A673 (cell line): ENCODE measurements at regions not wholly inside any gene's neighbourhood (a gene's known extent, or its start where the extent isn't known, plus 50 kb on each side); places are given as distances from the start of the nearest gene placed in this dataset.

Experiments
- BruUV-seq: library from RNA; stranded (reverse); fragments of 400-500 nt; replicated peaks from 2 replicates; lab custom pipeline; 2021; lab: Mats Ljungman, UMichigan
- CTCF ChIA-PET: fragments of 300-600 bp; sonication (Branson Sonifier 250); formaldehyde crosslinking; loops from one replicate; lab custom pipeline; 2022; ENCODE audit warnings: antibody characterized with exemption; lab: Charles Lee
- POLR2A ChIA-PET: fragments of 300-600 bp; sonication (Branson Sonifier 250); formaldehyde crosslinking; loops from one replicate; lab custom pipeline; 2022; ENCODE audit warnings: antibody characterized with exemption; ENCODE audit not compliant: low non-redundant PET; lab: Charles Lee
- DNase-seq: peaks from one replicate; pipeline ENCODE4 v3.0.0-alpha.2; 2015; ENCODE audit warnings: low spot score
- H3K27ac ChIP-seq: fragments of 200-600 bp; sonication (generic); 2 replicates; pipeline ENCODE4 v1.5.1; 2016; ENCODE audit warnings: mixed run types, low read depth, mild to moderate bottlenecking, mixed read lengths, antibody characterized with exemption, low read length; ENCODE audit not compliant: poor library complexity, severe bottlenecking
- H3K27me3 ChIP-seq: fragments of 200-600 bp; sonication (generic); replicated peaks from 2 replicates; pipeline ENCODE4 v1.6.1; 2017; ENCODE audit warnings: mixed run types, low read depth, mild to moderate bottlenecking, mixed read lengths, antibody characterized with exemption, low read length; ENCODE audit not compliant: insufficient read depth, poor library complexity
- H3K36me3 ChIP-seq: fragments of 200-600 bp; sonication (generic); 2 replicates; pipeline ENCODE4 v1.6.1; 2016; ENCODE audit warnings: mixed run types, mild to moderate bottlenecking, mixed read lengths, antibody characterized with exemption, low read length; ENCODE audit not compliant: insufficient read depth, poor library complexity, severe bottlenecking
- H3K4me1 ChIP-seq: fragments of 200-600 bp; sonication (generic); 2 replicates; pipeline ENCODE4 v1.6.1; 2017; ENCODE audit warnings: mixed run types, mild to moderate bottlenecking, mixed read lengths, antibody characterized with exemption, low read length; ENCODE audit not compliant: insufficient read depth, poor library complexity, severe bottlenecking
- H3K4me3 ChIP-seq: fragments of 200-600 bp; sonication (generic); 2 replicates; pipeline ENCODE4 v1.5.1; 2016; ENCODE audit warnings: low read depth, mixed run types, mild to moderate bottlenecking, mixed read lengths, low read length; ENCODE audit not compliant: poor library complexity, severe bottlenecking
- H3K9me3 ChIP-seq: fragments of 200-600 bp; sonication (generic); 2 replicates; pipeline ENCODE4 v1.6.1; 2016; ENCODE audit warnings: mixed run types, low read depth, mild to moderate bottlenecking, mixed read lengths, antibody characterized with exemption, low read length; ENCODE audit not compliant: poor library complexity, severe bottlenecking
- EZH2 ChIP-seq: fragments of 200-600 bp; sonication (generic); IDR thresholded peaks from 2 replicates; pipeline ENCODE4 v1.6.1; 2017; ENCODE audit warnings: borderline replicate concordance, low read depth, mild to moderate bottlenecking, mixed read lengths, antibody characterized with exemption, low read length; ENCODE audit not compliant: poor library complexity, severe bottlenecking
- intact Hi-C: fragments of 100-400 bp; cut with micrococcal nuclease; formaldehyde crosslinking; loops from one replicate; pipeline ENCODE4 v1.10.0; 2022; ENCODE audit not compliant: unreplicated experiment
- TF ChIP-seq, protein P1 (sequence below): fragments of 300-800, 200-600 bp; sonication (generic); conservative IDR thresholded peaks from 2 replicates; pipeline ENCODE4 v1.5.1; 2017; ENCODE audit warnings: low read depth, mild to moderate bottlenecking, antibody characterized with exemption, low read length, moderate library complexity, mixed read lengths

DNA sequence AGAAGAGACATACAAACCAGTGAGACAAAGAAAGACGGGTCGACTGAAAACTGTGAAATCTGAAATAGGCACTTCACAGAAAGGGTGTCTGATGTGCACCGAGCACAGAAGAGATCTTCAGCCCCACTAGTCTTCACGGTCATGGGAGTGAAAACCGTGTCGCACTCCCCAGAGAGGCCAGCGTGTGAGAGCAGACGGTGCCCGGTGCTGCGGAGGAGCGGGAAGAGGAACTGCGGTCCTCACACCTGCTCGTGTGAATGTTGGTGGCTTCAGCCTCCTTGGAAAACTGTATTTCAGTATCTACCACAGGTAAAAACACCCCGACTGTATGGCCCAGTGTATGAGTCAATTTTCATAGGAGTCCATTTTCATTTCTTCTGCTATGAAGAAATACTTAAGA lies 382.9 kb downstream of the BRD1 start:
- Histone ChIP-seq H3K4me3 (no peak overlapping the region), H3K27ac (no peak overlapping the region), H3K36me3 (no peaks in the 10 kb centered on the region), H3K4me1 (peaks cover 14% of the 10 kb centered on the region), H3K27me3 (no peaks in the 10 kb centered on the region), H3K9me3 (no peaks in the 10 kb centered on the region)
- intact Hi-C loops: no loop called here
- ChIA-PET CTCF (no interaction called here), POLR2A (no interaction called here)
- no TSS peak for BruUV-seq
- DNase-seq: no peak
- no peak for TF ChIP-seq EZH2
- TF ChIP-seq, protein P1, sequence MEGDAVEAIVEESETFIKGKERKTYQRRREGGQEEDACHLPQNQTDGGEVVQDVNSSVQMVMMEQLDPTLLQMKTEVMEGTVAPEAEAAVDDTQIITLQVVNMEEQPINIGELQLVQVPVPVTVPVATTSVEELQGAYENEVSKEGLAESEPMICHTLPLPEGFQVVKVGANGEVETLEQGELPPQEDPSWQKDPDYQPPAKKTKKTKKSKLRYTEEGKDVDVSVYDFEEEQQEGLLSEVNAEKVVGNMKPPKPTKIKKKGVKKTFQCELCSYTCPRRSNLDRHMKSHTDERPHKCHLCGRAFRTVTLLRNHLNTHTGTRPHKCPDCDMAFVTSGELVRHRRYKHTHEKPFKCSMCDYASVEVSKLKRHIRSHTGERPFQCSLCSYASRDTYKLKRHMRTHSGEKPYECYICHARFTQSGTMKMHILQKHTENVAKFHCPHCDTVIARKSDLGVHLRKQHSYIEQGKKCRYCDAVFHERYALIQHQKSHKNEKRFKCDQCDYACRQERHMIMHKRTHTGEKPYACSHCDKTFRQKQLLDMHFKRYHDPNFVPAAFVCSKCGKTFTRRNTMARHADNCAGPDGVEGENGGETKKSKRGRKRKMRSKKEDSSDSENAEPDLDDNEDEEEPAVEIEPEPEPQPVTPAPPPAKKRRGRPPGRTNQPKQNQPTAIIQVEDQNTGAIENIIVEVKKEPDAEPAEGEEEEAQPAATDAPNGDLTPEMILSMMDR: no peak

DNA sequence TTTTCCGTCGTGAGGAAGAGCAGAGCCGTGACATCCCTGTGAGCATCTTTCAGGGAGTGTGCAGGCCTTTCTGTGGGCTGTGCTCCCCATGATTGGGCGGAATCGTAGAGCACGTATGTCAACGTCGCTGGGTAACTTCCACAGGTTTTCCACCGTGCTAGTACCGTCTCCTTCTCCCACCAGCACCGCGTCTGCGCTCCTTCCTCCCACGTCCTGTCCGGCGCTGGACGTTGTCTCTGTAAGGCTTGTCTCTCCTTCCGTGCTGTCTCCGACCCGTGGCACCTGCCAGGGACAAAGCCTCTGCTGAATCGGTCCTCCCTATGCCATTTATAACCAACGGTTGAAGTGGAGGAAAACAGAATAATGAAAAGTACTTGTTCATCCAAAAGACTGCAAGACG lies 386.7 kb downstream of the BRD1 start:
- Histone ChIP-seq H3K9me3 (no peaks in the 10 kb centered on the region), H3K36me3 (no peaks in the 10 kb centered on the region), H3K27ac (no peak overlapping the region), H3K4me3 (no peak overlapping the region), H3K4me1 (no peaks in the 10 kb centered on the region), H3K27me3 (no peaks in the 10 kb centered on the region)
- DNase-seq: no peak
- POLR2A ChIA-PET: no interaction called here
- BruUV-seq: no TSS peak
- intact Hi-C loops: no loop called here
- CTCF ChIA-PET: no interaction called here
- TF ChIP-seq, protein P1: no peak
- TF ChIP-seq EZH2: no peak

DNA sequence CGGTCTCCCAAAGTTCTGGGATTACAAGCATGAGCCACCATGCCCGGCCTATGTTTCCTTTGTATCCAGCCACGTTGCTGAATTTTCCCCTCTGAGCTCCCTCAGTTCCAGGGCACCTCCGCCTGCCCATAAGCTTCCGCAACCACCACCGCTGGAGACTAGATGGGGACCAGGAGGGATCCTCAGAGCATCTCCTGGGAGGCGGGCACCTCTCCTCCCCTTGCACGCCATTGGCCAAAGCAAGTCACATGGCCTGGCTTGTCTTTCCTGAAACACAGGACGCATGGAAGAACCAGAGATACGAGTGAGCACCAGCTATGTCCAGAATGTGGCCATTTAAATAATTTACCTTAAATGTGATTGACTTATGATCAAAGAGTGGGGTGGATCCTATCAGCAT lies 388.3 kb downstream of the BRD1 start:
- ChIA-PET CTCF (no interaction called here), POLR2A (no interaction called here)
- intact Hi-C loops: no loop called here
- no peaks in the 10 kb centered on the region for H3K36me3 ChIP-seq
- H3K9me3 ChIP-seq: no peaks in the 10 kb centered on the region
- no peak overlapping the region for H3K4me3 ChIP-seq
- no peaks in the 10 kb centered on the region for H3K27me3 ChIP-seq
- no peaks in the 10 kb centered on the region for H3K4me1 ChIP-seq
- no TSS peak for BruUV-seq
- DNase-seq: no peak
- TF ChIP-seq, protein P1: no peak
- TF ChIP-seq EZH2: no peak
- H3K27ac ChIP-seq: no peak overlapping the region
